ENCODE measurements at regions not wholly inside any gene's neighbourhood (a gene's known extent, or its start where the extent isn't known, plus 50 kb on each side); places are given as distances from the start of the nearest gene placed in this dataset.

DNA sequence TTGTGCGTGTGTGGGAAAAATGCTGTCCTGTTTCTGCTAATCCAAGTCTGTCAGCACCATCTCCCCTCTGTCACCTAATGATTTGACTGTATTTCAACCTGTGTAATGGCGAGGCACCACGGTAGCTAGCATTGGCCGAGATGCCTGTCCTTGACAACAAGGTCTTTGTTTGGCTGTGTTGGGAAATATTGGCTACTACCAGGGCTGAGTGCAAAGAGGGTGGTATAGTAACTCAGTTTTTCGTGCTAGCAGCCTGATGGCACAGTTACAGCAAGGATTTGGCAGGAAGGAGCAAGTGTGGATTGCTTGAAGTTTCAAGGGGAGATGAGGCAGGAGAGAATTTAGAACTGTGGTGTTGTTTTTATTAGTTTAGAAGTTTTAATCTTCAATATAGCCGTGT, 440.3 kb upstream of the RGS6 start:
- no peak for TF ChIP-seq EZH2 (IDR thresholded peaks at IDR 0.05; ENCODE audit: low read depth)
- TF ChIP-seq, protein P1, sequence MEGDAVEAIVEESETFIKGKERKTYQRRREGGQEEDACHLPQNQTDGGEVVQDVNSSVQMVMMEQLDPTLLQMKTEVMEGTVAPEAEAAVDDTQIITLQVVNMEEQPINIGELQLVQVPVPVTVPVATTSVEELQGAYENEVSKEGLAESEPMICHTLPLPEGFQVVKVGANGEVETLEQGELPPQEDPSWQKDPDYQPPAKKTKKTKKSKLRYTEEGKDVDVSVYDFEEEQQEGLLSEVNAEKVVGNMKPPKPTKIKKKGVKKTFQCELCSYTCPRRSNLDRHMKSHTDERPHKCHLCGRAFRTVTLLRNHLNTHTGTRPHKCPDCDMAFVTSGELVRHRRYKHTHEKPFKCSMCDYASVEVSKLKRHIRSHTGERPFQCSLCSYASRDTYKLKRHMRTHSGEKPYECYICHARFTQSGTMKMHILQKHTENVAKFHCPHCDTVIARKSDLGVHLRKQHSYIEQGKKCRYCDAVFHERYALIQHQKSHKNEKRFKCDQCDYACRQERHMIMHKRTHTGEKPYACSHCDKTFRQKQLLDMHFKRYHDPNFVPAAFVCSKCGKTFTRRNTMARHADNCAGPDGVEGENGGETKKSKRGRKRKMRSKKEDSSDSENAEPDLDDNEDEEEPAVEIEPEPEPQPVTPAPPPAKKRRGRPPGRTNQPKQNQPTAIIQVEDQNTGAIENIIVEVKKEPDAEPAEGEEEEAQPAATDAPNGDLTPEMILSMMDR (conservative IDR thresholded peaks at IDR 0.05), result no peak
- H2AFZ ChIP-seq, result no peak overlapping the region
- BruUV-seq (replicated peaks), result no TSS peak
- peaks cover 28% of the 10 kb centered on the region for H4K20me1 ChIP-seq (ENCODE audit: insufficient read depth)
- H3K27me3 ChIP-seq (ENCODE audit: insufficient read depth, low read depth), result no peaks in the 10 kb centered on the region
- no peak for DNase-seq
- H3K9me3 ChIP-seq (ENCODE audit: insufficient read depth, low read depth), result no peaks in the 10 kb centered on the region
- ChIA-PET CTCF (no interaction called here), POLR2A (ENCODE audit: unreplicated experiment) (no interaction called here)
- peaks cover 88% of the 10 kb centered on the region for H3K79me2 ChIP-seq (ENCODE audit: low read depth)
- no peaks in the 10 kb centered on the region for H3K9me2 ChIP-seq (ENCODE audit: insufficient read depth)
- no peak overlapping the region for H3K27ac ChIP-seq
- no peaks in the 10 kb centered on the region; the same call in 1 of the 2 replicates for H3K4me1 ChIP-seq (replicated peaks; ENCODE audit: insufficient read depth)
- H3F3A ChIP-seq (ENCODE audit: insufficient read depth, low read depth), result peaks cover 5% of the 10 kb centered on the region; the same call in 1 of the 2 replicates
- H3K36me3 ChIP-seq (ENCODE audit: low read depth), result no peaks in the 10 kb centered on the region
- no peak overlapping the region for H3K4me2 ChIP-seq
- intact Hi-C loops (cut with micrococcal nuclease; ENCODE audit: unreplicated experiment), result no loop called here
- no peak overlapping the region for H3K4me3 ChIP-seq

GRCh38 chr14:71492346-71492745, 439.9 kb upstream of the RGS6 start:
- DNase-seq, result no peak
- intact Hi-C loops (cut with micrococcal nuclease; ENCODE audit: unreplicated experiment), result no loop called here
- H3K4me3 ChIP-seq, result no peak overlapping the region
- H3K36me3 ChIP-seq (ENCODE audit: low read depth), result no peaks in the 10 kb centered on the region
- H3K27ac ChIP-seq, result no peak overlapping the region
- ChIA-PET CTCF (no interaction called here), POLR2A (ENCODE audit: unreplicated experiment) (no interaction called here)
- H3K4me1 ChIP-seq (replicated peaks; ENCODE audit: insufficient read depth), result peaks cover 2% of the 10 kb centered on the region; the same call in 1 of the 2 replicates
- no peaks in the 10 kb centered on the region for H3K27me3 ChIP-seq (ENCODE audit: insufficient read depth, low read depth)
- H3F3A ChIP-seq (ENCODE audit: insufficient read depth, low read depth), result peaks cover 7% of the 10 kb centered on the region; the same call in 1 of the 2 replicates
- H3K79me2 ChIP-seq (ENCODE audit: low read depth), result peaks cover 88% of the 10 kb centered on the region
- peaks cover 33% of the 10 kb centered on the region for H4K20me1 ChIP-seq (ENCODE audit: insufficient read depth)
- TF ChIP-seq, protein P1 (conservative IDR thresholded peaks at IDR 0.05), result no peak
- TF ChIP-seq EZH2 (IDR thresholded peaks at IDR 0.05; ENCODE audit: low read depth), result no peak
- no peak overlapping the region for H3K4me2 ChIP-seq
- no TSS peak for BruUV-seq (replicated peaks)
- no peaks in the 10 kb centered on the region for H3K9me2 ChIP-seq (ENCODE audit: insufficient read depth)
- H2AFZ ChIP-seq, result no peak overlapping the region
- no peaks in the 10 kb centered on the region for H3K9me3 ChIP-seq (ENCODE audit: insufficient read depth, low read depth)

- Histone ChIP-seq H3F3A (ENCODE audit: insufficient read depth, low read depth) (peaks cover 22% of the 10 kb centered on the region; the same call in 1 of the 2 replicates), H3K9me3 (ENCODE audit: insufficient read depth, low read depth) (no peaks in the 10 kb centered on the region), H2AFZ (no peak overlapping the region), H3K36me3 (ENCODE audit: low read depth) (no peaks in the 10 kb centered on the region), H3K9me2 (ENCODE audit: insufficient read depth) (no peaks in the 10 kb centered on the region), H3K4me2 (no peak overlapping the region), H3K27ac (no peak overlapping the region), H3K4me3 (no peak overlapping the region), H3K79me2 (ENCODE audit: low read depth) (peaks cover 87% of the 10 kb centered on the region), H4K20me1 (ENCODE audit: insufficient read depth) (peaks cover 33% of the 10 kb centered on the region), H3K4me1 (replicated peaks; ENCODE audit: insufficient read depth) (0 out of 2 replicates have a peak, but pooled peaks cover 9% of the 10 kb centered on the region), H3K27me3 (ENCODE audit: insufficient read depth, low read depth) (no peaks in the 10 kb centered on the region)
- POLR2A ChIA-PET (ENCODE audit: unreplicated experiment), result no interaction called here
- no peak for TF ChIP-seq EZH2 (IDR thresholded peaks at IDR 0.05; ENCODE audit: low read depth)
- TF ChIP-seq, protein P1 (conservative IDR thresholded peaks at IDR 0.05), result no peak
- intact Hi-C loops (cut with micrococcal nuclease; ENCODE audit: unreplicated experiment), result no loop called here
- CTCF ChIA-PET, result no interaction called here
- BruUV-seq (replicated peaks), result no TSS peak
- DNase-seq, result no peak
These were observed 434.6 kb upstream of the RGS6 start for GRCh38 chr14:71497645-71498086.

Data from PC-9 (cell line).